Omental fat pad (tissue), 3 donors: ENCODE measurements at regions not wholly inside any gene's neighbourhood (a gene's known extent, or its start where the extent isn't known, plus 50 kb on each side); places are given as distances from the start of the nearest gene placed in this dataset.
"Not testable (repeated sequence)": the region's sequence is repeated elsewhere in the genome, so short reads cannot be mapped to it uniquely, and the experiment has no call there.

ENCODE experiments used
- ATAC-seq: fragments of 150-250 bp; one replicate; pipeline ENCODE4 v1.9.1; 2016; ENCODE audit warnings: mild to moderate bottlenecking, moderate library complexity; ENCODE audit not compliant: low FRiP score
- DNase-seq: peaks from one replicate; pipeline ENCODE4 v3.0.0-alpha.2; 2019; ENCODE audit warnings: low spot score
- TF ChIP-seq, protein P1 (sequence below), 3 donors: fragments of 450-650 bp; IDR thresholded peaks; one replicate each; pipeline ENCODE4 v1.5.1; 2016 to 2017; ENCODE audit warnings: antibody characterized with exemption in 3 of 3, mild to moderate bottlenecking in 3 of 3, moderate library complexity in 2 of 3

DNA sequence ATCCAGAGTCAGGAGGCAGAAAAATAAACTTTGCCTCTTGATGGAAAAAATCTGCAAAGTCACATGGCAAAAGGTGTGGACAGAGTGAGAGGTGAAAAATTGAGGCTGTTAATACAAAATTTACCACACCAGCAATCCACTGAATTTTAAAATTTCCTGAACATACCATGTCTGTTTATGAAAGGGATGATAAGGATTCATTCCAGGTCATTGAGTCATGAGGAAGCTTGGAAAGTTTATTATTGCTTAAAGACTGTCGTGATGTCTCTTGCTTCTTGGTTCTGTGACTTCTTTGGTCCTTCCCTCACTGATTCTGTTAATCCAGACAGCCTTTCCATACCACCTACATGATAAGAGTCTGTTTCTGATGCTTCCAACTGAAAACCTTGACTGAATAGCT lies 73.2 kb downstream of the TTC6 start:
- no peak for ATAC-seq

DNA sequence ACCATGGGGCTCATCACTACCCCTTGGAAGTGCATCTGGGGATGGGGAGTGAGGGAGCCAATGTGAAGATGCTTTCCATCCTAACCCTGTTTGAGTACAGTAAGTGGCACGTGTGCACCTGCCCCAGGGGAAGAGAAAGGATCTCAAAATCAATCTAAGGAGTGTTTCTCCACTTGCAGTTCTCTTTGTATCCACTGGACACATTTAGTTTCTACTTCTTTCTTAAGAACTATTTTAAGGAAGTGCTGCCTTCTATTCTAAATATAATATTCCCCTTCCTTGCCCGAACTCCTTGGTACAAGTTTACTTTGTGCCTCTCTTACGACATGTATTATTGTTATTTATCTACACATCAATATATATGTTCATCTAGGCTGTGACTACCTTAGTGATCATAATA lies 73.8 kb downstream of the TTC6 start:
- no peak for ATAC-seq
- no peak for DNase-seq
- TF ChIP-seq, protein P1, sequence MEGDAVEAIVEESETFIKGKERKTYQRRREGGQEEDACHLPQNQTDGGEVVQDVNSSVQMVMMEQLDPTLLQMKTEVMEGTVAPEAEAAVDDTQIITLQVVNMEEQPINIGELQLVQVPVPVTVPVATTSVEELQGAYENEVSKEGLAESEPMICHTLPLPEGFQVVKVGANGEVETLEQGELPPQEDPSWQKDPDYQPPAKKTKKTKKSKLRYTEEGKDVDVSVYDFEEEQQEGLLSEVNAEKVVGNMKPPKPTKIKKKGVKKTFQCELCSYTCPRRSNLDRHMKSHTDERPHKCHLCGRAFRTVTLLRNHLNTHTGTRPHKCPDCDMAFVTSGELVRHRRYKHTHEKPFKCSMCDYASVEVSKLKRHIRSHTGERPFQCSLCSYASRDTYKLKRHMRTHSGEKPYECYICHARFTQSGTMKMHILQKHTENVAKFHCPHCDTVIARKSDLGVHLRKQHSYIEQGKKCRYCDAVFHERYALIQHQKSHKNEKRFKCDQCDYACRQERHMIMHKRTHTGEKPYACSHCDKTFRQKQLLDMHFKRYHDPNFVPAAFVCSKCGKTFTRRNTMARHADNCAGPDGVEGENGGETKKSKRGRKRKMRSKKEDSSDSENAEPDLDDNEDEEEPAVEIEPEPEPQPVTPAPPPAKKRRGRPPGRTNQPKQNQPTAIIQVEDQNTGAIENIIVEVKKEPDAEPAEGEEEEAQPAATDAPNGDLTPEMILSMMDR (IDR thresholded peaks at IDR 0.05): no peak

More for the DNA sequence above, 73.2 kb downstream of the TTC6 start:
- no peak for DNase-seq
- TF ChIP-seq, protein P1 (IDR thresholded peaks at IDR 0.05): no peak

DNA sequence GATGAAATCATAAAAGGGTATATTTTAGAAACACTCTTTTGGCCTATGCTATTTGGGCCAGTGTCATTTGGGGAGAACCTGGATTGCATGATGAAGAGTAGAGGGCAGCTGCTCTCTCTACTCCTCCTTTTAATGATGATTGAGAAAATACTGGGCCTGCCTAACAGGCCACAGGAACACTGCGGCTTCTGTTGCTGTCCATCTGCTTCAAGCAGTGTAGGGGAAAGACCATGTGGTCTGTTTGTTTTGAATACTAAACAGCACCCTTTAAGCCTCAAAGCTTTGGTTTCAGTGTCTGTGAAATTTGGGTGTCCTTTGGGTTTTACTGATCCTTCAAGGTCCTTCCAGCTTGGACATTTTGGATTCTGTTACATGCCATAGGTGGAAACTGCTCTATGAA lies 78.0 kb downstream of the TTC6 start:
- TF ChIP-seq, protein P1 (IDR thresholded peaks at IDR 0.05): no peak
- ATAC-seq (no peak), DNase-seq (no peak)

DNA sequence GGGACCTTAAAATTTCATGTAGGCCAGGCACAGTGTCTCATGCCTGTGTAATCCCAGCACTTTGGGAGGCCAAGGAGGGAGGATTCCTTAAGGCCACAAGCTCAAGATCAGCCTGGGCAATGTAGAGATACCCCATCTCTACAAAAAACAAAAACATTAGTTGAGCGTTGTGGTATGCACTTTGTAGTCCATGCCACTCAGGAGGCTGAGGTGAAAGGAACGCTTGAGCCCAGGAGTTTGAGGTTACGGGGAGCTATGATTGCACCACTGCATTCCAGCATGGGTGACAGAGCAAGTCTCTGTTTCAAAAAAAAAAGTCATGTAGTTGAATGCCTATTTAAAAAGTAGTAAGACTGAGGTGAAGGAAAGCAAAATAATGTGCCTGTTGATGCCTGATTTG lies 83.5 kb downstream of the TTC6 start:
- no peak for DNase-seq
- ATAC-seq: no peak
- TF ChIP-seq, protein P1 (IDR thresholded peaks at IDR 0.05): no peak

DNA sequence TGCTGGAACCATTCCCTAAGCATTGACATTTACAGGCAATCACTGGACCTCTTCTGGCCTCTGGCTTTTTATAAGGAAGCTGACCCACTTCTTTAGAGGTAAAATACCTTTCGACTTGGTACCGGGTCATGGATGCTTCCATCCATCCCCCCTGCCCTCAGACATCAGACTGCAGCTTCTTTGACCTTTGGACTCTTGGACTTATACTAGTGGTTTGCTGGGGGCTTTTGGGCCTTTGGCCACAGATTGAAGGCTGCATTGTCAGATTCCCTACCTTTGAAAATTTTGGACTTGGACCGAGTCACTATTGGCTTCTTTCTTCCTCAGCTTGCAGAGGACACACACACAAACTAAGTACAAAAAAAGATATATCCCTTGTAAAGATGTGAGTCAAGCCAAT lies 86.1 kb downstream of the TTC6 start:
- DNase-seq: no peak

DNA sequence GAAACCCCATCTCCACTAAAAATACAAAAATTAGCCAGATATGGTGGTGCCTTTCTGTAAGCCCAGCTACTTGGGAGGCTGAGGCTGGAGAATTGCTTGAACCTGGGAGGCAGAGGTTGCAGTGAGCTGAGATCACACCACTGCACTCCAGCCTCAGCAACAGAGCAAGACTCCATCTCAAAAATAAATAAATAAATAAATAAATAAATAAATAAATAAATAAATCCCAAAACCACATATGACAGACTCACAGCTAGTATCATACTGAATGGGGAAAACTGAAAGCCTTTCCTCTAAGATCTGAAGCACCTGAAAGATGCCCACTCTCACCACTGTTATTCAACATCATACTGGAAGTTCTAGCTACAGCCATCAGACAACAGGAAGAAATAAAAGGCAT lies 97.3 kb downstream of the TTC6 start:
- not testable (repeated sequence) for DNase-seq, ATAC-seq

More for the DNA sequence above, 86.1 kb downstream of the TTC6 start:
- TF ChIP-seq, protein P1 (IDR thresholded peaks at IDR 0.05): no peak
- ATAC-seq: no peak

DNA sequence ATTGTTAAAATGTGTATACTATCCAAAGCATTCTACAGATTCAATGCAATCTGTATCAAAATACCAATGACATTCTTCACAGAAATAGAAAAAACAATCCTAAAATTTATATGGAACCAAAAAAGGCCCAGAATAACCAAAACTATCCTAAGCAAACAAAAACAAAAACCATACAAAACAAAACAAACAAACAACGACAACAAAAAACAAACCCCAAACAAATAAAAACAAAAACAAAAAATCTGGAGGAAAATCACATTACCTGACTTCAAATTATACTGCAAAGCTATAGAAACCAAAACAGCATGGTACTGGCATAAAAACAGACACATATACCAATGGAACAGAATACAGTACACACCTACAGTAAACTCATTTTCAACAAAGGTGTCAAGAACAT lies 98.0 kb downstream of the TTC6 start:
- not testable (repeated sequence) for ATAC-seq, DNase-seq

- TF ChIP-seq, protein P1 (IDR thresholded peaks at IDR 0.05): no peak
- ATAC-seq (no peak), DNase-seq (no peak)
Observed at GRCh38 chr14:37695866-37696265, 100.4 kb downstream of the TTC6 start.
